ENCODE measurements at regions not wholly inside any gene's neighbourhood (a gene's known extent, or its start where the extent isn't known, plus 50 kb on each side); places are given as distances from the start of the nearest gene placed in this dataset.

- Mint-ChIP-seq H3K4me1 (ENCODE audit: low read depth) (peaks cover 48% of the 10 kb centered on the region), H3K9me3 (no peaks in the 10 kb centered on the region), H3K36me3 (ENCODE audit: low read depth) (no peaks in the 10 kb centered on the region), H3K27ac (no peak overlapping the region), H3K27me3 (peaks cover 21% of the 10 kb centered on the region), H3K4me3 (no peak overlapping the region)
- intact Hi-C loops (cut with micrococcal nuclease): no loop called here
Observed at GRCh38 chr3:5431146-5431545, 243.6 kb downstream of the EDEM1 start.

- Mint-ChIP-seq H3K9me3 (no peaks in the 10 kb centered on the region), H3K4me1 (ENCODE audit: low read depth) (peaks cover 40% of the 10 kb centered on the region), H3K36me3 (ENCODE audit: low read depth) (no peaks in the 10 kb centered on the region), H3K4me3 (no peak overlapping the region), H3K27me3 (peaks cover 18% of the 10 kb centered on the region), H3K27ac (no peak overlapping the region)
- intact Hi-C loops (cut with micrococcal nuclease): no loop called here
Observed at GRCh38 chr3:5431811-5432378, 244.4 kb downstream of the EDEM1 start.

GRCh38 chr3:5437296-5437782 lies 249.8 kb downstream of the EDEM1 start:
- no peaks in the 10 kb centered on the region for H3K9me3 Mint-ChIP-seq
- no peak overlapping the region for H3K4me3 Mint-ChIP-seq
- intact Hi-C loops (cut with micrococcal nuclease): no loop called here
- H3K36me3 Mint-ChIP-seq (ENCODE audit: low read depth): no peaks in the 10 kb centered on the region
- peaks cover 6% of the 10 kb centered on the region for H3K4me1 Mint-ChIP-seq (ENCODE audit: low read depth)
- no peak overlapping the region for H3K27ac Mint-ChIP-seq
- H3K27me3 Mint-ChIP-seq: peaks cover 3% of the 10 kb centered on the region

GRCh38 chr3:5437783-5438323 lies 250.3 kb downstream of the EDEM1 start:
- H3K4me1 Mint-ChIP-seq (ENCODE audit: low read depth): peaks cover 5% of the 10 kb centered on the region
- intact Hi-C loops (cut with micrococcal nuclease): no loop called here
- no peaks in the 10 kb centered on the region for H3K9me3 Mint-ChIP-seq
- H3K4me3 Mint-ChIP-seq: no peak overlapping the region
- no peaks in the 10 kb centered on the region for H3K36me3 Mint-ChIP-seq (ENCODE audit: low read depth)
- H3K27me3 Mint-ChIP-seq: peaks cover 3% of the 10 kb centered on the region
- H3K27ac Mint-ChIP-seq: no peak overlapping the region

DNA sequence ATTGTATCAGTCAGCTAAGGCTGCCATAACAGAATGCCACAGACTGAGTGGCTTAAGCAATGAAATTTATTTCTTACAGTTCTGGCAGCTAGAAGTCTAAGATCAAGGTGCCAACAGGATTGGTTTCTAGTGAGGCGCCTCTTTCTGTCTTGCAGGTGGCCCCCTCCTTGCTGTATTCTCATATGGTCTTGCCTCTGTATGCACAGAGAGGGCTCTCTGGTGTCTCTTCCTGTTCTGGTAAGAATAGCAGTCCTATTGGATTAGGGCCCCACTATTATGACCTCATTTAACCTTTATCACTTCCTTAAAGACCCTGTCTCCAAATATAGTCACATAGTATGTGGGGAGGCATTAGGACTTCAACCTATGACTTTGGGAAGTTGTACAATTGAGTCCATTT lies 253.9 kb downstream of the EDEM1 start:
- Mint-ChIP-seq H3K27ac (no peak overlapping the region), H3K27me3 (peaks cover 3% of the 10 kb centered on the region), H3K4me3 (no peak overlapping the region), H3K36me3 (ENCODE audit: low read depth) (no peaks in the 10 kb centered on the region), H3K4me1 (ENCODE audit: low read depth) (peaks cover 5% of the 10 kb centered on the region), H3K9me3 (peaks cover 8% of the 10 kb centered on the region)
- intact Hi-C loops (cut with micrococcal nuclease): no loop called here

GRCh38 chr3:5442106-5442785 lies 254.7 kb downstream of the EDEM1 start:
- Mint-ChIP-seq H3K27ac (no peak overlapping the region), H3K27me3 (peaks cover 2% of the 10 kb centered on the region), H3K36me3 (ENCODE audit: low read depth) (no peaks in the 10 kb centered on the region), H3K4me1 (ENCODE audit: low read depth) (peaks cover 5% of the 10 kb centered on the region), H3K9me3 (peaks cover 8% of the 10 kb centered on the region), H3K4me3 (no peak overlapping the region)
- intact Hi-C loops (cut with micrococcal nuclease): no loop called here

GRCh38 chr3:5442786-5443138 lies 255.3 kb downstream of the EDEM1 start:
- no peak overlapping the region for H3K27ac Mint-ChIP-seq
- H3K9me3 Mint-ChIP-seq: peaks cover 8% of the 10 kb centered on the region
- H3K36me3 Mint-ChIP-seq (ENCODE audit: low read depth): no peaks in the 10 kb centered on the region
- H3K4me1 Mint-ChIP-seq (ENCODE audit: low read depth): peaks cover 3% of the 10 kb centered on the region
- intact Hi-C loops (cut with micrococcal nuclease): no loop called here
- H3K4me3 Mint-ChIP-seq: no peak overlapping the region
- H3K27me3 Mint-ChIP-seq: no peaks in the 10 kb centered on the region

DNA sequence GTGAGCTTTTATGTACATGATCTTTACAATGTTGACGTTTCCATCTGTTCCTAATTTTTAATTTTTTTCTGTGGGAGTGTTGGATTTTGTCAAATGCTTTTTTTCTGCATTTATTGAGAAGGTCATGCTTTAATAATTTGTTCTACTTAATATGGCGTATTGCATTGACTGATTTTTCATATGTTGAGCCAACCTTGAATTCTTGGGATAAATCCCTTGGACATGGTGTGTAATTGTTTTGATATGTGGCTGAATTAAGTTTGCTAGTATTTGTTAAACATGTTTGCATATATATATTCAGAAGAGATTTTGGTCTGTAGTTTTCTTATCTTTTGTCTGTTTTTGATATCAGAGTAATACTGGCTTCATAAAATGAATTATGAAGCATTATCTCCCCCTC lies 256.7 kb downstream of the EDEM1 start:
- H3K4me3 Mint-ChIP-seq: no peak overlapping the region
- H3K36me3 Mint-ChIP-seq (ENCODE audit: low read depth): no peaks in the 10 kb centered on the region
- no peaks in the 10 kb centered on the region for H3K27me3 Mint-ChIP-seq
- peaks cover 11% of the 10 kb centered on the region for H3K4me1 Mint-ChIP-seq (ENCODE audit: low read depth)
- H3K27ac Mint-ChIP-seq: no peak overlapping the region
- H3K9me3 Mint-ChIP-seq: peaks cover 18% of the 10 kb centered on the region
- intact Hi-C loops (cut with micrococcal nuclease): no loop called here

DNA sequence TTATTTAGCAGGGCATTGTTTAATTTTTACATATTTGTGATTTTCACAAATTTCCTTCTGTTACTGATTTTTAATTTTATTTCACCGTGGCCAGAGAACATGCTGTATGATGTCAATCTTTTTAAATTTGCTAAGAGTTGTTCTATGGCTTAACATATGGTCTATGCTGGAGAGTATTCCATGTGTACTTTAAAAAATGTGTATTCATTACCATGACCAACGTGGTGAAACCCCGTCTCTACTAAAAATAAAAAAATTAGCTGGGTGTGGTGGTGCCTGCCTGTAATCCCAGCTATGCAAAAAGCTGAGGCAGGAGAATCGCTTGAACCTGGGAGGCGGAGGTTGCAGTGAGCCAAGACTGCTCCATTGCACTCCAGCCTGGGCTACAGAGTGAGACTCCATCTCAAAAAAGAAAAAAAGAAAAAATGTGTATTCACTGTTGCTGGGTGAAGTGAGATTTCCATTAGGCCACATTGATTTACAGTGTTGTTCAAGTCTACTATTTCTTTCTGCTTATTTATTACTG lies 258.2 kb downstream of the EDEM1 start:
- H3K36me3 Mint-ChIP-seq (ENCODE audit: low read depth): no peaks in the 10 kb centered on the region
- intact Hi-C loops (cut with micrococcal nuclease): no loop called here
- H3K4me3 Mint-ChIP-seq: no peak overlapping the region
- H3K4me1 Mint-ChIP-seq (ENCODE audit: low read depth): peaks cover 11% of the 10 kb centered on the region
- no peak overlapping the region for H3K27ac Mint-ChIP-seq
- H3K9me3 Mint-ChIP-seq: peaks cover 20% of the 10 kb centered on the region
- H3K27me3 Mint-ChIP-seq: no peaks in the 10 kb centered on the region

GRCh38 chr3:5448246-5448645 lies 260.7 kb downstream of the EDEM1 start:
- peaks cover 5% of the 10 kb centered on the region for H3K27me3 Mint-ChIP-seq
- H3K4me3 Mint-ChIP-seq: no peak overlapping the region
- no peak overlapping the region for H3K27ac Mint-ChIP-seq
- intact Hi-C loops (cut with micrococcal nuclease): no loop called here
- H3K4me1 Mint-ChIP-seq (ENCODE audit: low read depth): peaks cover 11% of the 10 kb centered on the region
- H3K9me3 Mint-ChIP-seq: peaks cover 20% of the 10 kb centered on the region
- no peaks in the 10 kb centered on the region for H3K36me3 Mint-ChIP-seq (ENCODE audit: low read depth)

- no peak overlapping the region for H3K4me3 Mint-ChIP-seq
- H3K9me3 Mint-ChIP-seq: peaks cover 19% of the 10 kb centered on the region
- peaks cover 7% of the 10 kb centered on the region for H3K27me3 Mint-ChIP-seq
- H3K36me3 Mint-ChIP-seq (ENCODE audit: low read depth): no peaks in the 10 kb centered on the region
- intact Hi-C loops (cut with micrococcal nuclease): no loop called here
- H3K27ac Mint-ChIP-seq: no peak overlapping the region
- peaks cover 11% of the 10 kb centered on the region for H3K4me1 Mint-ChIP-seq (ENCODE audit: low read depth)
Observed at GRCh38 chr3:5448816-5449215, 261.3 kb downstream of the EDEM1 start.

DNA sequence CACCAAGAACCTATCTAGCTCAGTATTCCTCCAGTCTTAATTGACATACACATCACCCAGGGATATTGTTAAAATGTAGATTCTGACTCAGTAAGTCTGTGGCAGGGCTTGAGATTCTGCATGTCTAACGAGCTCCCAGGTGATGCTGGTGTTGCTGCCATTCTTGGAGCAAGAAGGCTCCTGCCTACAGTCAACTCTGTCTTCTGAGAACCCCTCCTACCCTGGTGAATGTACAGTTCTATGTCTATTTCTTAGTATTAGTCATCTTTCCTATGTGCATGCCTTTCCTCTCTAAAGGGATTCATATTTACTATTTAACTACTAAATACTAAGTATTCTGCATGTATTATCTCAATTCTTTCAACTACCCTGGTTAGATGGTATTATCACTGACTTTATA lies 268.7 kb downstream of the EDEM1 start:
- no peak overlapping the region for H3K27ac Mint-ChIP-seq
- H3K4me3 Mint-ChIP-seq: no peak overlapping the region
- no peaks in the 10 kb centered on the region for H3K36me3 Mint-ChIP-seq (ENCODE audit: low read depth)
- H3K9me3 Mint-ChIP-seq: no peaks in the 10 kb centered on the region
- H3K4me1 Mint-ChIP-seq (ENCODE audit: low read depth): peaks cover 10% of the 10 kb centered on the region
- peaks cover 8% of the 10 kb centered on the region for H3K27me3 Mint-ChIP-seq
- intact Hi-C loops (cut with micrococcal nuclease): no loop called here

DNA sequence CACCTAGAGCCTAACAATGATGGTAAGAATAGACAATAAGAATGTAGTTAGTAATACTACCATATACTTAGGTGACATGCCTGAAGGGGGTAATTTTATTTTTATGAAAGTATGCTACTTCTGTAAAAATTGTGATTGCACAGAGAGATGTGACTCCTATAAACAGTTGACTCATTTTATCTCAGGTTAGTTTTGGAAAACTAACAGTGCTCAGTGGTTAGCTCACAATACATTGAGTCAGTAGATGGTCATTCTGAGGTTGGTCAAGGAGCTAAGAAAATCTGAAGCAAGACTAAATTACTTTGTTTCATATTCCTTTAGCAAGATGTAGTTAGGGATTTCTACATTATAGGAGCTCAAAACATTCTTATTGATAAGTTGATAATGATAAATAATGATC lies 271.0 kb downstream of the EDEM1 start:
- Mint-ChIP-seq H3K27ac (no peak overlapping the region), H3K36me3 (ENCODE audit: low read depth) (no peaks in the 10 kb centered on the region), H3K4me1 (ENCODE audit: low read depth) (peaks cover 23% of the 10 kb centered on the region), H3K9me3 (no peaks in the 10 kb centered on the region), H3K27me3 (peaks cover 4% of the 10 kb centered on the region), H3K4me3 (no peak overlapping the region)
- intact Hi-C loops (cut with micrococcal nuclease): no loop called here

GRCh38 chr3:5462086-5462485 lies 274.6 kb downstream of the EDEM1 start:
- H3K27me3 Mint-ChIP-seq: peaks cover 8% of the 10 kb centered on the region
- H3K27ac Mint-ChIP-seq: no peak overlapping the region

More at GRCh38 chr3:5462086-5462485, 274.6 kb downstream of the EDEM1 start:
- Mint-ChIP-seq H3K9me3 (no peaks in the 10 kb centered on the region), H3K36me3 (ENCODE audit: low read depth) (no peaks in the 10 kb centered on the region), H3K4me3 (no peak overlapping the region), H3K4me1 (ENCODE audit: low read depth) (peaks cover 59% of the 10 kb centered on the region)
- intact Hi-C loops (cut with micrococcal nuclease): loop anchor here (5.0 to 10.0 kb wide), 2 partner anchors 35 to 143 kb away; no protein-coding TSS in a partner anchor
